GM23338 (cell line): ENCODE measurements at regions not wholly inside any gene's neighbourhood (a gene's known extent, or its start where the extent isn't known, plus 50 kb on each side); places are given as distances from the start of the nearest gene placed in this dataset.

Experiments
- ATAC-seq: fragments of 200-7000 bp; cut with Tn5 transposase; 3 replicates; pipeline ENCODE4 v1.9.1; 2020
- DNase-seq: peaks from one replicate; pipeline ENCODE4 v3.0.0-alpha.2; 2015; ENCODE audit warnings: low spot score
- H2AFZ ChIP-seq: fragments of 200-600 bp; sonication (generic); 2 replicates; pipeline ENCODE4 v1.8.0; 2016; ENCODE audit warnings: antibody characterized with exemption, mild to moderate bottlenecking, moderate library complexity
- H3F3A ChIP-seq: fragments of 200-600 bp; sonication (generic); replicated peaks from 2 replicates; pipeline ENCODE4 v1.8.0; 2017; ENCODE audit warnings: antibody characterized with exemption, mixed run types, low read depth
- H3K27ac ChIP-seq: fragments of 200-600 bp; sonication (generic); 2 replicates; pipeline ENCODE4 v1.6.1; 2016; ENCODE audit warnings: low read depth
- H3K27me3 ChIP-seq: fragments of 200-600 bp; sonication (generic); 2 replicates; pipeline ENCODE4 v1.8.0; 2016; ENCODE audit warnings: mild to moderate bottlenecking, mixed run types, moderate library complexity; ENCODE audit not compliant: insufficient read depth
- H3K36me3 ChIP-seq: fragments of 200-600 bp; sonication (generic); 2 replicates; pipeline ENCODE4 v1.8.0; 2016; ENCODE audit warnings: mild to moderate bottlenecking; ENCODE audit not compliant: insufficient read depth
- H3K4me1 ChIP-seq: fragments of 200-600 bp; sonication (generic); 2 replicates; pipeline ENCODE4 v1.8.0; 2016; ENCODE audit warnings: mild to moderate bottlenecking, moderate library complexity; ENCODE audit not compliant: insufficient read depth
- H3K4me2 ChIP-seq: fragments of 200-600 bp; sonication (generic); 2 replicates; pipeline ENCODE4 v1.7.1; 2017; ENCODE audit warnings: mixed run types
- H3K4me3 ChIP-seq: fragments of 200-600 bp; sonication (generic); 2 replicates; pipeline ENCODE4 v1.6.1; 2016; ENCODE audit warnings: mixed run types
- H3K79me2 ChIP-seq: fragments of 200-600 bp; sonication (generic); replicated peaks from 2 replicates; pipeline ENCODE4 v1.8.0; 2017; ENCODE audit warnings: mild to moderate bottlenecking; ENCODE audit not compliant: insufficient read depth
- H3K9me2 ChIP-seq: fragments of 200-600 bp; sonication (generic); 2 replicates; pipeline ENCODE4 v1.8.0; 2017; ENCODE audit not compliant: insufficient read depth
- H4K20me1 ChIP-seq: fragments of 200-600 bp; sonication (generic); replicated peaks from 2 replicates; pipeline ENCODE4 v1.8.0; 2017; ENCODE audit warnings: mild to moderate bottlenecking; ENCODE audit not compliant: insufficient read depth
- H3K27ac Mint-ChIP-seq: 2 replicates; pipeline ENCODE4 v1.8.0; 2020; ENCODE audit warnings: inconsistent platforms, mild to moderate bottlenecking, moderate library complexity, mixed read lengths
- H3K27me3 Mint-ChIP-seq: 3 replicates; pipeline ENCODE4 v1.8.0; 2022; ENCODE audit warnings: low read depth, mild to moderate bottlenecking, moderate library complexity, mixed read lengths, inconsistent platforms; ENCODE audit not compliant: insufficient read depth, poor library complexity
- H3K36me3 Mint-ChIP-seq: 3 replicates; pipeline ENCODE4 v1.8.0; 2021; ENCODE audit warnings: low read depth, mild to moderate bottlenecking, inconsistent platforms, moderate library complexity, mixed read lengths
- H3K4me1 Mint-ChIP-seq: 3 replicates; pipeline ENCODE4 v1.8.0; 2020; ENCODE audit warnings: mild to moderate bottlenecking, inconsistent platforms, mixed read lengths
- H3K4me3 Mint-ChIP-seq: 3 replicates; pipeline ENCODE4 v1.8.0; 2021; ENCODE audit warnings: moderate library complexity, mild to moderate bottlenecking, inconsistent platforms, mixed read lengths
- H3K9me3 Mint-ChIP-seq: 3 replicates; pipeline ENCODE4 v1.8.0; 2020; ENCODE audit warnings: moderate library complexity, mild to moderate bottlenecking, inconsistent platforms, mixed read lengths
- CREB1 ChIP-seq: fragments of 250-450 bp; sonication (Bioruptor Pico); IDR thresholded peaks from 2 replicates; pipeline ENCODE4 v1.5.0; 2020; ENCODE audit warnings: low read depth, mild to moderate bottlenecking, moderate library complexity
- CTCF ChIP-seq, 2 experiments: fragments of 200-600 bp in 1 of 2; sonication (generic) in 1 of 2; conservative IDR thresholded peaks; 2 replicates each; pipeline versions ENCODE4 v1.5.1 to v1.6.1; 2016 to 2017; ENCODE audit warnings: antibody characterized with exemption in 2 of 2, low read depth in 2 of 2, mild to moderate bottlenecking in 2 of 2, moderate library complexity in 1 of 2
- ETS1 ChIP-seq: IDR thresholded peaks from 2 replicates; pipeline ENCODE4 v1.6.1; 2016; ENCODE audit warnings: antibody characterized with exemption
- EZH2 ChIP-seq: fragments of 200-600 bp; sonication (generic); IDR thresholded peaks from one replicate; pipeline ENCODE4 v1.8.0; 2017; ENCODE audit warnings: antibody characterized with exemption, mild to moderate bottlenecking, low read depth; ENCODE audit not compliant: unreplicated experiment
- EZH2phosphoT487 ChIP-seq: fragments of 200-600 bp; sonication (generic); IDR thresholded peaks from one replicate; pipeline ENCODE4 v1.8.1; 2018; ENCODE audit warnings: antibody characterized with exemption; ENCODE audit not compliant: unreplicated experiment
- JUNB ChIP-seq: IDR thresholded peaks from one replicate; pipeline ENCODE4 v1.6.1; 2016; ENCODE audit warnings: antibody characterized with exemption; ENCODE audit not compliant: unreplicated experiment
- NANOG ChIP-seq: IDR thresholded peaks from 2 replicates; pipeline ENCODE4 v1.6.1; 2016; ENCODE audit warnings: antibody characterized with exemption, borderline replicate concordance
- POLR2AphosphoS5 ChIP-seq: IDR thresholded peaks from 2 replicates; pipeline ENCODE4 v1.6.1; 2016; ENCODE audit warnings: antibody characterized with exemption, low read depth
- REST ChIP-seq: IDR thresholded peaks from one replicate; pipeline ENCODE4 v1.6.1; 2018; ENCODE audit warnings: antibody characterized with exemption; ENCODE audit not compliant: unreplicated experiment
- STAT1 ChIP-seq: IDR thresholded peaks from one replicate; pipeline ENCODE4 v1.6.1; 2016; ENCODE audit warnings: antibody characterized with exemption; ENCODE audit not compliant: unreplicated experiment
- ZNF114 ChIP-seq: fragments of 250-450 bp; sonication (Bioruptor Pico); IDR thresholded peaks from 2 replicates; pipeline ENCODE4 v1.5.0; 2020; ENCODE audit warnings: mild to moderate bottlenecking, moderate library complexity
- ZNF331 ChIP-seq: fragments of 250-450 bp; sonication (Bioruptor Pico); IDR thresholded peaks from 2 replicates; pipeline ENCODE4 v1.5.0; 2020; ENCODE audit warnings: low read depth, mild to moderate bottlenecking, moderate library complexity
- ZNF462 ChIP-seq: fragments of 250-450 bp; sonication (Bioruptor Pico); IDR thresholded peaks from 2 replicates; pipeline ENCODE4 v1.5.0; 2020; ENCODE audit warnings: mild to moderate bottlenecking, moderate library complexity

- Mint-ChIP-seq H3K4me3 (no peak overlapping the region), H3K4me1 (no peaks in the 10 kb centered on the region), H3K9me3 (peaks cover 96% of the 10 kb centered on the region), H3K27ac (no peak overlapping the region), H3K36me3 (peaks cover 14% of the 10 kb centered on the region; the same call in 1 of the 3 replicates), H3K27me3 (no peaks in the 10 kb centered on the region)
- Histone ChIP-seq H3K27ac (no peak overlapping the region), H3K4me3 (no peak overlapping the region), H3K27me3 (no peaks in the 10 kb centered on the region), H4K20me1 (no peaks in the 10 kb centered on the region), H3K36me3 (no peaks in the 10 kb centered on the region), H3K79me2 (no peaks in the 10 kb centered on the region), H3K4me2 (no peak overlapping the region), H3K9me2 (no peaks in the 10 kb centered on the region), H2AFZ (no peak overlapping the region), H3K4me1 (no peaks in the 10 kb centered on the region), H3F3A (no peaks in the 10 kb centered on the region)
- ATAC-seq, result no peak
- TF ChIP-seq POLR2AphosphoS5, result no peak
- no peak for TF ChIP-seq CREB1 (CRISPR knock-in tag)
- no peak for TF ChIP-seq EZH2
- no peak for TF ChIP-seq STAT1
- TF ChIP-seq ZNF114 (CRISPR knock-in tag), result no peak
- no peak for TF ChIP-seq CTCF (conservative IDR thresholded peaks at IDR 0.05; ENCODE audit: low read depth in 2 of 2)
- TF ChIP-seq ETS1, result no peak
- TF ChIP-seq EZH2phosphoT487, result no peak
- no peak for TF ChIP-seq JUNB
- no peak for TF ChIP-seq ZNF331 (CRISPR knock-in tag)
- no peak for TF ChIP-seq ZNF462
- no peak for TF ChIP-seq REST
- TF ChIP-seq NANOG, result no peak
- no peak for DNase-seq
These were observed 147.8 kb upstream of the KDM5D start for GRCh38 chrY:19892076-19892964.
